ENCODE measurements at regions not wholly inside any gene's neighbourhood (a gene's known extent, or its start where the extent isn't known, plus 50 kb on each side); places are given as distances from the start of the nearest gene placed in this dataset.
"Not testable (repeated sequence)": the region's sequence is repeated elsewhere in the genome, so short reads cannot be mapped to it uniquely, and the experiment has no call there.

GRCh38 chr13:90591927-90592268, 755.6 kb upstream of the MIR17HG start:
- DNase-seq = no peak

- no peak for DNase-seq
These were observed 754.5 kb upstream of the MIR17HG start for GRCh38 chr13:90592943-90593342.

GRCh38 chr13:90594681-90595080, 752.8 kb upstream of the MIR17HG start:
- no peak for DNase-seq

- no peak for DNase-seq
These were observed 741.8 kb upstream of the MIR17HG start for GRCh38 chr13:90605664-90606063.

GRCh38 chr13:90606921-90607320, 740.6 kb upstream of the MIR17HG start:
- DNase-seq = not testable (repeated sequence)

- no peak for DNase-seq
These were observed 735.1 kb upstream of the MIR17HG start for GRCh38 chr13:90612391-90612790.

GRCh38 chr13:90613076-90613795, 734.3 kb upstream of the MIR17HG start:
- DNase-seq = no peak

- DNase-seq = no peak
These were observed 732.3 kb upstream of the MIR17HG start for GRCh38 chr13:90615236-90615635.

GRCh38 chr13:90615767-90616166, 731.7 kb upstream of the MIR17HG start:
- no peak for DNase-seq

GRCh38 chr13:90618133-90618532, 729.4 kb upstream of the MIR17HG start:
- no peak for DNase-seq

- no peak for DNase-seq
These were observed 724.9 kb upstream of the MIR17HG start for GRCh38 chr13:90622541-90622940.

- DNase-seq = no peak
These were observed 724.0 kb upstream of the MIR17HG start for GRCh38 chr13:90623318-90624011.

- DNase-seq = no peak
These were observed 719.7 kb upstream of the MIR17HG start for GRCh38 chr13:90627813-90628212.

GRCh38 chr13:90628471-90628870, 719.0 kb upstream of the MIR17HG start:
- no peak for DNase-seq

GRCh38 chr13:90630716-90631115, 716.8 kb upstream of the MIR17HG start:
- DNase-seq = no peak

- no peak for DNase-seq
These were observed 715.3 kb upstream of the MIR17HG start for GRCh38 chr13:90632184-90632583.

- no peak for DNase-seq
These were observed 713.6 kb upstream of the MIR17HG start for GRCh38 chr13:90633849-90634248.

- DNase-seq = no peak
These were observed 706.5 kb upstream of the MIR17HG start for GRCh38 chr13:90640976-90641375.

- no peak for DNase-seq
These were observed 705.6 kb upstream of the MIR17HG start for GRCh38 chr13:90641884-90642283.

- DNase-seq = no peak
These were observed 701.9 kb upstream of the MIR17HG start for GRCh38 chr13:90645582-90645981.

GRCh38 chr13:90648497-90648896, 699.0 kb upstream of the MIR17HG start:
- DNase-seq = no peak

- no peak for DNase-seq
These were observed 695.5 kb upstream of the MIR17HG start for GRCh38 chr13:90652036-90652435.

GRCh38 chr13:90654970-90655369, 692.5 kb upstream of the MIR17HG start:
- DNase-seq = no peak

- not testable (repeated sequence) for DNase-seq
These were observed 683.3 kb upstream of the MIR17HG start for GRCh38 chr13:90664200-90664599.

GRCh38 chr13:90673746-90674145, 673.7 kb upstream of the MIR17HG start:
- DNase-seq = no peak

Measured in NCI-H2107 (cell line).